DMS79 (cell line): ENCODE measurements at regions not wholly inside any gene's neighbourhood (a gene's known extent, or its start where the extent isn't known, plus 50 kb on each side); places are given as distances from the start of the nearest gene placed in this dataset.
"Not testable (repeated sequence)": the region's sequence is repeated elsewhere in the genome, so short reads cannot be mapped to it uniquely, and the experiment has no call there.

Source experiments
- DNase-seq: peaks from one replicate; lab custom pipeline; 2025; lab: John Stamatoyannopoulos, UW

- no peak for DNase-seq
Measured at GRCh38 chrX:8025705-8026104, 98.5 kb upstream of the PNPLA4 start.

- no peak for DNase-seq
Measured at GRCh38 chrX:8018934-8019333, 91.7 kb upstream of the PNPLA4 start.

- DNase-seq: no peak
Measured at GRCh38 chrX:8010105-8010504, 82.9 kb upstream of the PNPLA4 start.

- DNase-seq: no peak
Measured at GRCh38 chrX:8005678-8006347, 78.6 kb upstream of the PNPLA4 start.

GRCh38 chrX:8003147-8003883 lies 76.1 kb upstream of the PNPLA4 start:
- no peak for DNase-seq

GRCh38 chrX:7996851-7997250 lies 69.6 kb upstream of the PNPLA4 start:
- DNase-seq: no peak

- DNase-seq: peak; percentile 9
Measured at GRCh38 chrX:7996414-7996813, 69.2 kb upstream of the PNPLA4 start.

- DNase-seq: no peak
Measured at GRCh38 chrX:7993873-7994272, 66.7 kb upstream of the PNPLA4 start.

GRCh38 chrX:7988013-7988759 lies 61.0 kb upstream of the PNPLA4 start:
- not testable (repeated sequence) for DNase-seq

GRCh38 chrX:7987160-7988012 lies 60.2 kb upstream of the PNPLA4 start:
- DNase-seq: no peak

- not testable (repeated sequence) for DNase-seq
Measured at GRCh38 chrX:7986738-7987137, 59.5 kb upstream of the PNPLA4 start.

- DNase-seq: no peak
Measured at GRCh38 chrX:7985568-7985967, 58.4 kb upstream of the PNPLA4 start.

- no peak for DNase-seq
Measured at GRCh38 chrX:7983581-7983980, 56.4 kb upstream of the PNPLA4 start.
